ENCODE measurements at regions not wholly inside any gene's neighbourhood (a gene's known extent, or its start where the extent isn't known, plus 50 kb on each side); places are given as distances from the start of the nearest gene placed in this dataset.

DNA sequence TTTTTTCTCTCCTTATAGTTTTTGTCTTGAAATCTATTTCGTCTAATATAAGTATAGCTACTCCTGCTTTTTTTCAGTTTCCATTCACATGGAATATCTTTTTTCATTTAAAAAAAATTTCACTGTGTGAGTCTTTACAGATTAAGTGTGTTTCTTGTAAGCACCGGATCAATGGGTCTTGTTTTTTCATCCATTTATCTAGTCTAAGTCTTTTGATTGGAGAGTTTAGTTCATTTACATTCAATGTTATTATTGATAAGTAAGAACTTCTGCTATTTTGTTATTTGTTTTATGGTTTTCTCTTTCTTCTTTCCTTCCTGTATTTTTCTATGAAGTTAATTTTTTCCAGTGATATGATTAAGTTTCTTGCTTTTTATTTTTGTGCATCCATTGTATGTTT lies 216.7 kb upstream of the CNTNAP2 start:
- peaks cover 4 to 11% of the 10 kb centered on the region in 2 experiments for H3K9me3 ChIP-seq (ENCODE audit: control insufficient read depth in 1 of 2, insufficient read depth in 1 of 2, low read length in 2 of 2)
- Mint-ChIP-seq H3K4me3 (no peak overlapping the region), H3K27me3 (no peaks in the 10 kb centered on the region), H3K27ac (no peak overlapping the region), H3K4me1 (ENCODE audit: low read depth) (no peaks in the 10 kb centered on the region), H3K9me3 (peaks cover 17% of the 10 kb centered on the region), H3K36me3 (ENCODE audit: low read depth) (no peaks in the 10 kb centered on the region)
- TF ChIP-seq, protein P1, sequence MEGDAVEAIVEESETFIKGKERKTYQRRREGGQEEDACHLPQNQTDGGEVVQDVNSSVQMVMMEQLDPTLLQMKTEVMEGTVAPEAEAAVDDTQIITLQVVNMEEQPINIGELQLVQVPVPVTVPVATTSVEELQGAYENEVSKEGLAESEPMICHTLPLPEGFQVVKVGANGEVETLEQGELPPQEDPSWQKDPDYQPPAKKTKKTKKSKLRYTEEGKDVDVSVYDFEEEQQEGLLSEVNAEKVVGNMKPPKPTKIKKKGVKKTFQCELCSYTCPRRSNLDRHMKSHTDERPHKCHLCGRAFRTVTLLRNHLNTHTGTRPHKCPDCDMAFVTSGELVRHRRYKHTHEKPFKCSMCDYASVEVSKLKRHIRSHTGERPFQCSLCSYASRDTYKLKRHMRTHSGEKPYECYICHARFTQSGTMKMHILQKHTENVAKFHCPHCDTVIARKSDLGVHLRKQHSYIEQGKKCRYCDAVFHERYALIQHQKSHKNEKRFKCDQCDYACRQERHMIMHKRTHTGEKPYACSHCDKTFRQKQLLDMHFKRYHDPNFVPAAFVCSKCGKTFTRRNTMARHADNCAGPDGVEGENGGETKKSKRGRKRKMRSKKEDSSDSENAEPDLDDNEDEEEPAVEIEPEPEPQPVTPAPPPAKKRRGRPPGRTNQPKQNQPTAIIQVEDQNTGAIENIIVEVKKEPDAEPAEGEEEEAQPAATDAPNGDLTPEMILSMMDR (IDR thresholded peaks at IDR 0.05) = no peak
- H3K4me1 ChIP-seq (ENCODE audit: insufficient read depth, low read length) = no peaks in the 10 kb centered on the region
- no peaks in the 10 kb centered on the region for H3K27me3 ChIP-seq (ENCODE audit: control insufficient read depth in 1 of 2, insufficient read depth in 2 of 2, low read length in 2 of 2)
- ATAC-seq (ENCODE audit: poor library complexity) (no peak), DNase-seq (no peak)
- ChIA-PET CTCF (no interaction called here), POLR2A (no interaction called here)
- no peaks in the 10 kb centered on the region for H3K36me3 ChIP-seq (ENCODE audit: insufficient read depth, low read length)
- H3K4me3 ChIP-seq (ENCODE audit: low read length) = no peak overlapping the region
- intact Hi-C loops (cut with DNase I, micrococcal nuclease) = no loop called here
- H3K27ac ChIP-seq (ENCODE audit: low read depth in 1 of 2, low read length in 2 of 2) = no peak overlapping the region

DNA sequence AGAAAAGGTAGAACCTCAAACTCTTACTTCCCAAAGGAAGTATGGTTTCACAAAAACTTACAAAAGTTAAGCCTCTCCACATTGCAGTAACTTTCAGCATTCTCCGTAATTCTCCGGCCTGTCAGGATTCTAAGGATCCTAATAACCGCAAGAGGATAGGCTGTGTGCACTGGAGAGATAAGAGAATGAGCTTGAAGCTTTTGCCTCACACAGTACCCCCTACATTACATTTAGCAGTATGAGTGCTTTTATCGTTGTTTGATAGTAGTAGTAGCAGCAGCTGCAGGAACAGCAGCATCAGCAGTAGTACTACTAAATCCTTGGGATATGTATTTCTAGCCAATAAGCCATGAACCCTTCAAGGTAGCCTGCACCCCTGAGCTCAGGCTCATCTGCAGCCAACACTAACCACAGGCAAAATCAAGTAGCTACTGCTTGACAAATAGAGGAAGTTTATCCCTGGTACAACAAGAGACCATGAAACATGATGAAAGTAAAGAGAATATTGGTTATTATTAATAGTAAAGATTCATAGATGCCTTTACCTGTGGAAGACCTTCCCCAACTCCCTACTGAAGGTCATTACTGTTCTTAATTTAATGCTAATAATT lies 222.6 kb upstream of the CNTNAP2 start:
- no peak for ATAC-seq (ENCODE audit: poor library complexity)
- Histone ChIP-seq H3K27ac (ENCODE audit: low read depth in 1 of 2, low read length in 2 of 2) (no peak overlapping the region), H3K9me3 (ENCODE audit: control insufficient read depth in 1 of 2, insufficient read depth in 1 of 2, low read length in 2 of 2) (no peaks in the 10 kb centered on the region), H3K27me3 (ENCODE audit: control insufficient read depth in 1 of 2, insufficient read depth in 2 of 2, low read length in 2 of 2) (no peaks in the 10 kb centered on the region), H3K36me3 (ENCODE audit: insufficient read depth, low read length) (no peaks in the 10 kb centered on the region), H3K4me1 (ENCODE audit: insufficient read depth, low read length) (no peaks in the 10 kb centered on the region), H3K4me3 (ENCODE audit: low read length) (no peak overlapping the region)
- Mint-ChIP-seq H3K36me3 (ENCODE audit: low read depth) (no peaks in the 10 kb centered on the region), H3K9me3 (peaks cover 14% of the 10 kb centered on the region), H3K4me1 (ENCODE audit: low read depth) (no peaks in the 10 kb centered on the region), H3K27ac (no peak overlapping the region), H3K4me3 (no peak overlapping the region), H3K27me3 (no peaks in the 10 kb centered on the region)
- POLR2A ChIA-PET = no interaction called here
- no peak for DNase-seq
- TF ChIP-seq, protein P1 (IDR thresholded peaks at IDR 0.05) = no peak
- CTCF ChIA-PET = no interaction called here
- intact Hi-C loops (cut with DNase I, micrococcal nuclease) = no loop called here

DNA sequence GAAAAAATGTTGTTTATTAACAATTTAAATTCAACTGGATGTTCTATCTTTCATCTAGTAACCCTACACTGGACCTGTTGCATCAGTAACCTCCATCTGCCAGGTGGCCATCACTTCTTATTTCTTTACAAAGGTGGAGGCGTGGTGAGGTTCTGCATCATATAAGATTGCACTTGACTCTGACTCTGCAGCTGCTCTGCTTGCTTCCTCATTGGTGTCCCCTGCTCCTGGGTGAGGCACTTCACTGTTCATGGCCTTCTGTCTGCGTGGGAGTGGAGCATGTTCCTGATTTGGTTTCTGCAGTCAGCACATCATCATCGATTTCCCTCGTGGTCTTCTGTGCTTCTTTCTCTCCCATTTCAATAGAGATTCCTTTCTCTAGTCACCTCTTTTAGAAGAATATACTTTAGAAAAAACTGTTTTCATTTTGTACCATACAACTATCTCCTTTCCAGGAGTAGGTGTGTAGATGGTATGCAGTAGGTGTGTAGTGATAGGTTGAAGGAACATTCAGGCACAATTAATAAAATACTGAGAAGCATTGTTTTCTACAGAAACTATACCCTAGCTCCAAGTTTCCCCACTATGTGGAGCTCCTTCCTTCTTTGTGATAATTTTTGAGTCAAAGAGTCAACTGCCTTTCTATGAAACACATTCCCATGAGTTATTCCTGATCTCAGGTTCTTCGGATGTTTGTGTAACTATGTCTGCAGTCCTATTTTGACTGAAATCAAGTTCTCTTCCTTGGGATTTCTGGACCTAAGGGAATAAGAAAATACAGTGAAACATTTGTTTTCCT lies 231.7 kb upstream of the CNTNAP2 start:
- peaks cover 4 to 7% of the 10 kb centered on the region in 2 experiments for H3K9me3 ChIP-seq (ENCODE audit: control insufficient read depth in 1 of 2, insufficient read depth in 1 of 2, low read length in 2 of 2)
- CTCF ChIA-PET = no interaction called here

More for the DNA sequence above, 231.7 kb upstream of the CNTNAP2 start:
- TF ChIP-seq, protein P1 (IDR thresholded peaks at IDR 0.05) = no peak
- Histone ChIP-seq H3K27ac (ENCODE audit: low read depth in 1 of 2, low read length in 2 of 2) (no peak overlapping the region), H3K4me3 (ENCODE audit: low read length) (no peak overlapping the region), H3K27me3 (ENCODE audit: control insufficient read depth in 1 of 2, insufficient read depth in 2 of 2, low read length in 2 of 2) (no peaks in the 10 kb centered on the region), H3K36me3 (ENCODE audit: insufficient read depth, low read length) (no peaks in the 10 kb centered on the region), H3K4me1 (ENCODE audit: insufficient read depth, low read length) (no peaks in the 10 kb centered on the region)
- Mint-ChIP-seq H3K9me3 (peaks cover 10% of the 10 kb centered on the region), H3K27me3 (no peaks in the 10 kb centered on the region), H3K4me3 (no peak overlapping the region), H3K36me3 (ENCODE audit: low read depth) (no peaks in the 10 kb centered on the region), H3K4me1 (ENCODE audit: low read depth) (no peaks in the 10 kb centered on the region), H3K27ac (no peak overlapping the region)
- intact Hi-C loops (cut with DNase I, micrococcal nuclease) = no loop called here
- ATAC-seq (ENCODE audit: poor library complexity) (no peak), DNase-seq (no peak)
- POLR2A ChIA-PET = no interaction called here
